SU-DHL-6 (cell line): ENCODE measurements at regions not wholly inside any gene's neighbourhood (a gene's known extent, or its start where the extent isn't known, plus 50 kb on each side); places are given as distances from the start of the nearest gene placed in this dataset.

Source experiments
- CTCF ChIP-seq: fragments of 200-600 bp; sonication (generic); IDR thresholded peaks from one replicate; pipeline ENCODE4 v1.5.1; 2017; ENCODE audit warnings: antibody characterized with exemption, mild to moderate bottlenecking, low read length, moderate library complexity; ENCODE audit not compliant: insufficient read depth, poor library complexity, severe bottlenecking
- EZH2phosphoT487 ChIP-seq: fragments of 200-600 bp; sonication (generic), shearing (Covaris generic); conservative IDR thresholded peaks from 2 replicates; pipeline ENCODE4 v1.6.1; 2018; ENCODE audit warnings: mild to moderate bottlenecking, antibody characterized with exemption, low read length, moderate library complexity, mixed read lengths

DNA sequence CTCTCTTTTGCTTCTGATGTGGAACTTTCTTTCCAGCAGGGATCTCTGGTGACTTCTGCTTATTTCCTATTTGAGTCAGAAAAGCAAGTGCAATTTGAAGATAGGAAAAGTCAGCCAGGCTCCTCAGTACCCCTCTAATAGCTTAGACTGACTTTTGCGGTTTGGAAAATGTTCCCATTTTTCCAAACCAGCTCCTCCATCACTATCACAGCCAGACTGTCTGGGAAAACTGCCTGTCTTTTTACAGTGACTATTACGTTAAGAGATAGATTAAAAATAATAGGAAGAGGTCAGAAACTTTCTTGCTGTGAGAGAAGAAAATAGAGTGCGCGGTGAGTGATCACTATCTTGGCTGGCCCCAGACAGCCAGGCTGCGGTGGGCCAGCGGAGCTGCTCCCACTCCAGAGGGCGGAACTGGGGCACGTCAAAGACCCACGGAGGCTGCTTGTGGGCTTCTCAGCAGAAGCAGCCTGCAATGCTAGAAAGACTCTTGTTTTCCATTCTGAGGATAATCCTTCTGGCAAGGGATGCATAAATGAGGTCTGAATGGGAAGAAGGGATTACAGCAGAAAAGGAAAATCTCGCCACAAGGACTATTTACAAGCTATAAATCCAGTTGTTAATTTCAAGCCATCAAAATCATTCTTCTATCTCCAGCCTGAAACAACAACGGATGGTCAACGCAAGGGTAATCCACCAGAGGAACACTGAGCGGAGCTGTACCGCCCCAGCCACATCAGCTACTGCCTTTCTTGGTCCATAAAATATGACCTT is 151.0 kb upstream of the MSX2 start:
- no peak for TF ChIP-seq EZH2phosphoT487
- TF ChIP-seq CTCF, result no peak
